Prostate gland (tissue), 2 donors: ENCODE measurements at regions not wholly inside any gene's neighbourhood (a gene's known extent, or its start where the extent isn't known, plus 50 kb on each side); places are given as distances from the start of the nearest gene placed in this dataset.

Source experiments
- POLR2A ChIP-seq: fragments of 450-650 bp; IDR thresholded peaks from one replicate; pipeline ENCODE4 v1.6.1; 2016; ENCODE audit warnings: antibody characterized with exemption, mild to moderate bottlenecking
- POLR2AphosphoS5 ChIP-seq: sonication (generic); formaldehyde crosslinking; IDR thresholded peaks from one replicate; pipeline ENCODE4 v1.6.1; 2017; ENCODE audit warnings: antibody characterized with exemption
- TF ChIP-seq, protein P1 (sequence below), 4 experiments: fragments of 200-600 bp in 2 of 4; fragments of 450-650 bp in 2 of 4; sonication (generic) in 2 of 4; IDR thresholded peaks; 1 replicate in 3 of 4; 2 replicates in 1 of 4; pipeline ENCODE4 v1.5.1; 2016 to 2019; ENCODE audit warnings: antibody characterized with exemption in 4 of 4, mild to moderate bottlenecking in 2 of 4, moderate library complexity in 2 of 4

DNA sequence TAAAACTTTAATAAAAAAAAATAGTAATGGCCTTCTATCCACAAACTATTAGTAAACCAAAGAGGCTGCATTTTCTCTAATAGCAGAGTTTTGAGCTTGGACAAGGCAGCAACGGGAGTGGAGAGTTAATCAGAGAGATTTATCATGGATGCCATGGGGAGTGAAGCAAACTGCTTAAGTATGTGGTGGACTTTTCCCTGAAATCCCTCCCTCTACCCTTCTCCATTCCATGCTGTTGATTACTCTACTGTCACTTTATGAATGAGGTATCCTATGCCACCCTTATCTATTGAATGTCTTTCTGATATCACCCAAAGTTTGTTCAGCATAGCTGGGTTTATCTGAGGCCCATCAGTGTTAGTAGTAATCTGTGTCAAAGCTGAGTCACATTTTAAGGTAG, 335.6 kb upstream of the TRAM1L1 start:
- TF ChIP-seq, protein P1, sequence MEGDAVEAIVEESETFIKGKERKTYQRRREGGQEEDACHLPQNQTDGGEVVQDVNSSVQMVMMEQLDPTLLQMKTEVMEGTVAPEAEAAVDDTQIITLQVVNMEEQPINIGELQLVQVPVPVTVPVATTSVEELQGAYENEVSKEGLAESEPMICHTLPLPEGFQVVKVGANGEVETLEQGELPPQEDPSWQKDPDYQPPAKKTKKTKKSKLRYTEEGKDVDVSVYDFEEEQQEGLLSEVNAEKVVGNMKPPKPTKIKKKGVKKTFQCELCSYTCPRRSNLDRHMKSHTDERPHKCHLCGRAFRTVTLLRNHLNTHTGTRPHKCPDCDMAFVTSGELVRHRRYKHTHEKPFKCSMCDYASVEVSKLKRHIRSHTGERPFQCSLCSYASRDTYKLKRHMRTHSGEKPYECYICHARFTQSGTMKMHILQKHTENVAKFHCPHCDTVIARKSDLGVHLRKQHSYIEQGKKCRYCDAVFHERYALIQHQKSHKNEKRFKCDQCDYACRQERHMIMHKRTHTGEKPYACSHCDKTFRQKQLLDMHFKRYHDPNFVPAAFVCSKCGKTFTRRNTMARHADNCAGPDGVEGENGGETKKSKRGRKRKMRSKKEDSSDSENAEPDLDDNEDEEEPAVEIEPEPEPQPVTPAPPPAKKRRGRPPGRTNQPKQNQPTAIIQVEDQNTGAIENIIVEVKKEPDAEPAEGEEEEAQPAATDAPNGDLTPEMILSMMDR (IDR thresholded peaks at IDR 0.05), result no peak
- TF ChIP-seq POLR2A, result no peak
- no peak for TF ChIP-seq POLR2AphosphoS5
